ENCODE measurements at regions not wholly inside any gene's neighbourhood (a gene's known extent, or its start where the extent isn't known, plus 50 kb on each side); places are given as distances from the start of the nearest gene placed in this dataset.

DNA sequence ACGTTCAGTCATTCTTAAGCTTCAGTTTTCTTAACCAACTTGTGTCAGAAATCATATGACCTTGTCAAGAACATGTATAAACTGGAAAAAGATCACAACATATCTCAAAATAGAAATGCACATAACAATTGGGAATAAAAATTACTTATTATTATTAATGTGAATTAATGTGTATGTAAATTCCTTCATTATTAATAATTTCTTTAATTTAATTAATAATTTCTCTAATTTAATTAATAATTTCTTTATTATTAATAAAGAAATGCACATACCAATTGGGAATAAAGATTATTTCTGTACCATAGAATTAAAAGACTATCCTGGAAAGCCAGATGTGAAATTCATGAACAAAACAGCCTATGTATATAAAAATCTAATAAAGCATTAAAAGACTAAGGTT is 718.5 kb upstream of the PCDH7 start:
- no peaks in the 10 kb centered on the region for H3K27me3 ChIP-seq (ENCODE audit: control insufficient read depth, insufficient read depth, low read length)
- DNase-seq (ENCODE audit: low read depth): no peak
- no peak for TF ChIP-seq CTCF (IDR thresholded peaks at IDR 0.05; ENCODE audit: insufficient read depth, low read length, poor library complexity, severe bottlenecking)
- no peak overlapping the region for H3K4me3 ChIP-seq (ENCODE audit: low read depth, low read length)
- no peaks in the 10 kb centered on the region for H3K36me3 ChIP-seq (ENCODE audit: control insufficient read depth, insufficient read depth, low read length)

GRCh38 chr4:30002341-30002740 is 717.8 kb upstream of the PCDH7 start:
- H3K36me3 ChIP-seq (ENCODE audit: control insufficient read depth, insufficient read depth, low read length): no peaks in the 10 kb centered on the region
- no peak for TF ChIP-seq CTCF (IDR thresholded peaks at IDR 0.05; ENCODE audit: insufficient read depth, low read length, poor library complexity, severe bottlenecking)
- no peak for DNase-seq (ENCODE audit: low read depth)
- H3K27me3 ChIP-seq (ENCODE audit: control insufficient read depth, insufficient read depth, low read length): no peaks in the 10 kb centered on the region
- no peak overlapping the region for H3K4me3 ChIP-seq (ENCODE audit: low read depth, low read length)

DNA sequence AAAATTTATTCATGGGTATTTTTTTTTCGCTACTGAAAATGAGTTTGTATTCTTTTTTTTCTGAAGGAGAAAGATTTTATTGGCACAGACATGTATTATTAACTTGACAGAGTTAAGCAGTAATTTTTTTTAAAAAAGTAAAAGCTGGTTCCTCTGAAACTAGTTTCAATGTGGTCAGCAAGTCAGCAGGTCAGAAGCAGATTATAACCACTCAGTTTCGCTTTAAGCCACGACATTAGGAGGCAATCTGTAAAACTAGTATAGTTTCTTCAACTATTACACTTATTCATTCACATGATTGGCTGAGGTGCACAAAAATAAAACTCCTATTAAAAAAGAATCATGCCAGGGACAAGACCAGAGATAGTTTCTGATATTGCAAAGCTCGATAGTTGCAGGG is 714.2 kb upstream of the PCDH7 start:
- TF ChIP-seq CTCF (IDR thresholded peaks at IDR 0.05; ENCODE audit: insufficient read depth, low read length, poor library complexity, severe bottlenecking): no peak
- H3K36me3 ChIP-seq (ENCODE audit: control insufficient read depth, insufficient read depth, low read length): no peaks in the 10 kb centered on the region
- H3K4me3 ChIP-seq (ENCODE audit: low read depth, low read length): no peak overlapping the region
- no peaks in the 10 kb centered on the region for H3K27me3 ChIP-seq (ENCODE audit: control insufficient read depth, insufficient read depth, low read length)
- DNase-seq (ENCODE audit: low read depth): no peak

DNA sequence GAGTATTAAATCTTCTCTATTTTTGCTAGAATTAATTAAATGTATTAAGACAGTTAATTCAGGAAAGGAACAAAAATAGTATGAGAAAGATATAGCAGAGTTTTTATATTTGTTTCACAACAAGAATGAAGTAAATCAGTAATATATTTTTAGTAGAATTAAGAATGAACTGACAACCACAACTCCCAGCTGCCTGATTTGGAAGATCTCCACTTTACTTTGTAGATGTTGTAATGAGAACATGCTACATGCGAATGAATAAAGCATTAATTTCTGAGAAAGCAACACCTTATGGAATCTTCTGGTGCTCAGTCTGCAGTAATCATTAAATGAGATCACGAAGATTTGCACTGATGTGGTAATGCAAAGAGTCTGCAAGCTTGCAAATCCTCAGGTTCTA is 695.6 kb upstream of the PCDH7 start:
- Histone ChIP-seq H3K4me3 (ENCODE audit: low read depth, low read length) (no peak overlapping the region), H3K36me3 (ENCODE audit: control insufficient read depth, insufficient read depth, low read length) (no peaks in the 10 kb centered on the region), H3K27me3 (ENCODE audit: control insufficient read depth, insufficient read depth, low read length) (no peaks in the 10 kb centered on the region)
- no peak for DNase-seq (ENCODE audit: low read depth)
- TF ChIP-seq CTCF (IDR thresholded peaks at IDR 0.05; ENCODE audit: insufficient read depth, low read length, poor library complexity, severe bottlenecking): no peak

DNA sequence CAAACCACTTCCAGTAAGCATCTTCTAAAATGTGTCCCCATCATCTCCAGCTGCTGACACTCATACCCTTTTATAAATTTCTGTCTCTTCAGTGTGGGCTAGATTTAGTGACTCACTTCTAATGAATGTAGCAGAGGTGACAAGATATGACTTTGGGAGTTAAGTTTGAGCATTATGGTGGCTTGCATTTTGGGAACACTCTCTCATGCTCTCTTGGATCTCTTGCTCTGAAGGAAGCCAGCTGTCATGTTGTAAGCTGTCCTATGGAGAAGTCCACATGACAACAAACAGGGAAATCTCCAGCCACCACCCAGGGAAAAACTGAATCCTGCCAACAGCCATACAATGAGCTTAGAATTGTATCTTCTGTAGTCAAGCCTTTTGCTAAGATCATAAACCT is 691.3 kb upstream of the PCDH7 start:
- H3K27me3 ChIP-seq (ENCODE audit: control insufficient read depth, insufficient read depth, low read length): no peaks in the 10 kb centered on the region
- no peak for TF ChIP-seq CTCF (IDR thresholded peaks at IDR 0.05; ENCODE audit: insufficient read depth, low read length, poor library complexity, severe bottlenecking)
- no peaks in the 10 kb centered on the region for H3K36me3 ChIP-seq (ENCODE audit: control insufficient read depth, insufficient read depth, low read length)
- H3K4me3 ChIP-seq (ENCODE audit: low read depth, low read length): no peak overlapping the region
- no peak for DNase-seq (ENCODE audit: low read depth)

GRCh38 chr4:30056016-30056766 is 664.0 kb upstream of the PCDH7 start:
- no peaks in the 10 kb centered on the region for H3K27me3 ChIP-seq (ENCODE audit: control insufficient read depth, insufficient read depth, low read length)
- no peaks in the 10 kb centered on the region for H3K36me3 ChIP-seq (ENCODE audit: control insufficient read depth, insufficient read depth, low read length)
- no peak overlapping the region for H3K4me3 ChIP-seq (ENCODE audit: low read depth, low read length)
- TF ChIP-seq CTCF (IDR thresholded peaks at IDR 0.05; ENCODE audit: insufficient read depth, low read length, poor library complexity, severe bottlenecking): no peak
- DNase-seq (ENCODE audit: low read depth): no peak
